SK-N-SH treated with all-trans-retinoic acid at 6 μM for 48 hours (cell line): ENCODE measurements at regions not wholly inside any gene's neighbourhood (a gene's known extent, or its start where the extent isn't known, plus 50 kb on each side); places are given as distances from the start of the nearest gene placed in this dataset.

Experiments
- ESRRG ChIP-seq: fragments of 250-450 bp; sonication (Bioruptor Pico); IDR thresholded peaks from 2 replicates; pipeline ENCODE4 v1.6.1; 2021; ENCODE audit warnings: mild to moderate bottlenecking
- RARB ChIP-seq: fragments of 250-450 bp; sonication (Bioruptor Pico); IDR thresholded peaks from 2 replicates; pipeline ENCODE4 v1.8.0; 2021; ENCODE audit warnings: mild to moderate bottlenecking, moderate library complexity
- TF ChIP-seq, protein P1 (sequence below): fragments of 250-450 bp; sonication (Bioruptor Pico); IDR thresholded peaks from 2 replicates; pipeline ENCODE4 v1.5.1; 2021; ENCODE audit warnings: mild to moderate bottlenecking, moderate library complexity

DNA sequence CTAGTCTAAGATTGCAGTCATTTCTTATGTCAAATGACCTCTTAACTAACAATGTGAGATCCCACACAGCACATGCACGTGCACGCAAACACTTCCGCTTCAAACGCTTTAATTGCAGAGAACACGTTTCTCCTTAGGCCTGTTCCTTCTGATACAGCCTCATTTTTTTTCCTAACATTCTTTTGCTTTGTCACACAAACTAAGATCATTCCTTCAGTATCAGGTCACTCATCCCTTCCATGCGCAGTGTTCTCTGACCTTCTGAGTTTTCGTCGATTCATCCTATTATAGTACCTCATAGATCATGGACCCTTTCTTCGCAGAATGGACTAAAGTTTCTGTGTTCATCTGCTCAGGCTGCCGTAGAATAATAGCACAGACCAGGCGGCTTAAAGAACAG, 327.1 kb upstream of the CDH19 start:
- TF ChIP-seq ESRRG (CRISPR knock-in tag) (no peak), RARB (no peak)
- TF ChIP-seq, protein P1, sequence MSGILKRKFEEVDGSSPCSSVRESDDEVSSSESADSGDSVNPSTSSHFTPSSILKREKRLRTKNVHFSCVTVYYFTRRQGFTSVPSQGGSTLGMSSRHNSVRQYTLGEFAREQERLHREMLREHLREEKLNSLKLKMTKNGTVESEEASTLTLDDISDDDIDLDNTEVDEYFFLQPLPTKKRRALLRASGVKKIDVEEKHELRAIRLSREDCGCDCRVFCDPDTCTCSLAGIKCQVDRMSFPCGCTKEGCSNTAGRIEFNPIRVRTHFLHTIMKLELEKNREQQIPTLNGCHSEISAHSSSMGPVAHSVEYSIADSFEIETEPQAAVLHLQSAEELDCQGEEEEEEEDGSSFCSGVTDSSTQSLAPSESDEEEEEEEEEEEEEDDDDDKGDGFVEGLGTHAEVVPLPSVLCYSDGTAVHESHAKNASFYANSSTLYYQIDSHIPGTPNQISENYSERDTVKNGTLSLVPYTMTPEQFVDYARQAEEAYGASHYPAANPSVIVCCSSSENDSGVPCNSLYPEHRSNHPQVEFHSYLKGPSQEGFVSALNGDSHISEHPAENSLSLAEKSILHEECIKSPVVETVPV (CRISPR knock-in tag) = no peak
